ENCODE measurements at regions not wholly inside any gene's neighbourhood (a gene's known extent, or its start where the extent isn't known, plus 50 kb on each side); places are given as distances from the start of the nearest gene placed in this dataset.

DNA sequence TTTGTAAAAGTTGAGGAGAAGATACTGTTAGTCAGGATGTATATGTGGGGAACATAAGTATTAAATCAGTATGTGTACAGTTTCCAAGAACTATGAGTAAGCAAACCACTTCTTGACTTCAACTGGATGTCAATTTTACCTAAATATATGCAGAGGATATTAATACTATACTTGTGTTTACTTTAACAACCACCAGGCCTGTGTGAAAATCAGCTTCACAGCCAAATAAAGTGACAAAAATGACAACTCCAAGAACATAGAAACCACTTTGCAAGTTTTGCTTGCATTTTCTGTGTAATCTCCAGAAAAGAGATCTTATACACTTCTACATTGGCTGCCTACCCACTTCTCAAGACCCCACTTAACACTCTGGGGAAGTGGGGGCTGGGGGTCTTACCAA lies 293.3 kb upstream of the RORA start:
- DNase-seq = no peak
- H3K36me3 ChIP-seq (ENCODE audit: control insufficient read depth in 1 of 2, insufficient read depth in 2 of 2, low read length in 2 of 2) = no peaks in the 10 kb centered on the region
- H3K9ac ChIP-seq (ENCODE audit: low read length) = no peak overlapping the region
- H3K4me3 ChIP-seq (ENCODE audit: low read depth, low read length) = no peak overlapping the region
- no peak overlapping the region for H2AK5ac ChIP-seq (ENCODE audit: low read length)
- H4K91ac ChIP-seq (ENCODE audit: low read depth, low read length) = no peak overlapping the region
- H3K18ac ChIP-seq (ENCODE audit: low read length) = no peak overlapping the region
- no peak overlapping the region for H2BK12ac ChIP-seq (ENCODE audit: low read length)
- no peak overlapping the region for H3K27ac ChIP-seq (ENCODE audit: low read depth, low read length)
- no peaks in the 10 kb centered on the region for H3K79me2 ChIP-seq (ENCODE audit: control insufficient read depth, insufficient read depth, low read length, poor library complexity)
- H3K4me2 ChIP-seq (ENCODE audit: low read length) = no peak overlapping the region
- H3K4me1 ChIP-seq (ENCODE audit: control insufficient read depth in 1 of 2, insufficient read depth in 2 of 2, low read length in 2 of 2) = peaks cover 8 to 12% of the 10 kb centered on the region in 2 experiments
- peaks cover 1% of the 10 kb centered on the region for H3K79me1 ChIP-seq (ENCODE audit: low read length)
- no peaks in the 10 kb centered on the region for H3K27me3 ChIP-seq (ENCODE audit: insufficient read depth, low read length)
- no peak overlapping the region for H2AFZ ChIP-seq (ENCODE audit: insufficient read depth, low read length, poor library complexity)
- H2BK120ac ChIP-seq (ENCODE audit: insufficient read depth, low read length, poor library complexity) = no peak overlapping the region
- no peak overlapping the region for H2BK5ac ChIP-seq (ENCODE audit: low read depth, low read length, poor library complexity)
- no peak overlapping the region for H4K12ac ChIP-seq (ENCODE audit: low read depth, low read length)
- H3K23ac ChIP-seq (ENCODE audit: low read length) = no peak overlapping the region
- H3K4ac ChIP-seq (ENCODE audit: low read depth, low read length) = no peak overlapping the region
- H3K14ac ChIP-seq (ENCODE audit: low read length) = no peak overlapping the region
- no peak overlapping the region for H4K8ac ChIP-seq (ENCODE audit: low read depth, low read length)
- no peaks in the 10 kb centered on the region for H3K9me3 ChIP-seq (ENCODE audit: insufficient read depth, low read depth, low read length)

DNA sequence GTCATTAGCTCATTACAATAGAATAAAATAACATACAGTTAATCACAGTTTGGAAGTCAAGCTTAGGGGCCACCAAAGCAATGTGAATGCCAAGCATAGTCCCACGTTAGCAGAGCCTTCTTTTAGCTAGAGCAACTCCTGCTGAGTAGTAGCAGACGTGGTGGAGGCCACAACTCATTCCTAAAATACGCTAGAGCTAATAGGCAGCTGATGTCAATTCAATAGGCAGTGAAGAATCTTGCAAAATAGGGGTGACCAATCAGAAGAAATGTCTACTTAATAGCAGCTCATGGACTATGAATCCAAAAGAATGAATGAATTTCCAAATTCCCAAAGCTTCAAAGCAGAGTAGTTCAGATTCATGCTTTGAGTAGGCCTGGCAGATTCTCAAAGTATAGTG lies 292.9 kb upstream of the RORA start:
- Histone ChIP-seq H2BK12ac (ENCODE audit: low read length) (no peak overlapping the region), H3K36me3 (ENCODE audit: control insufficient read depth in 1 of 2, insufficient read depth in 2 of 2, low read length in 2 of 2) (no peaks in the 10 kb centered on the region), H3K4ac (ENCODE audit: low read depth, low read length) (no peak overlapping the region), H2AFZ (ENCODE audit: insufficient read depth, low read length, poor library complexity) (no peak overlapping the region), H2AK5ac (ENCODE audit: low read length) (no peak overlapping the region), H3K79me2 (ENCODE audit: control insufficient read depth, insufficient read depth, low read length, poor library complexity) (no peaks in the 10 kb centered on the region), H3K4me1 (ENCODE audit: control insufficient read depth in 1 of 2, insufficient read depth in 2 of 2, low read length in 2 of 2) (peaks cover 4 to 8% of the 10 kb centered on the region in 2 experiments), H3K9ac (ENCODE audit: low read length) (no peak overlapping the region), H3K18ac (ENCODE audit: low read length) (no peak overlapping the region), H3K4me2 (ENCODE audit: low read length) (no peak overlapping the region), H3K4me3 (ENCODE audit: low read depth, low read length) (no peak overlapping the region), H3K9me3 (ENCODE audit: insufficient read depth, low read depth, low read length) (no peaks in the 10 kb centered on the region), H3K23ac (ENCODE audit: low read length) (no peak overlapping the region), H4K8ac (ENCODE audit: low read depth, low read length) (no peak overlapping the region), H3K27me3 (ENCODE audit: insufficient read depth, low read length) (no peaks in the 10 kb centered on the region), H4K12ac (ENCODE audit: low read depth, low read length) (no peak overlapping the region), H4K91ac (ENCODE audit: low read depth, low read length) (no peak overlapping the region), H3K27ac (ENCODE audit: low read depth, low read length) (no peak overlapping the region), H2BK5ac (ENCODE audit: low read depth, low read length, poor library complexity) (no peak overlapping the region), H3K79me1 (ENCODE audit: low read length) (no peaks in the 10 kb centered on the region), H2BK120ac (ENCODE audit: insufficient read depth, low read length, poor library complexity) (no peak overlapping the region), H3K14ac (ENCODE audit: low read length) (no peak overlapping the region)
- no CpG with 5 or more reads among the region's 3 CpGs for WGBS (ENCODE audit: extremely low coverage, insufficient coverage, insufficient read length)
- DNase-seq = no peak

- no peak overlapping the region for H3K9ac ChIP-seq (ENCODE audit: low read length)
- H2BK12ac ChIP-seq (ENCODE audit: low read length) = no peak overlapping the region
- no peak overlapping the region for H2AFZ ChIP-seq (ENCODE audit: insufficient read depth, low read length, poor library complexity)
- H4K12ac ChIP-seq (ENCODE audit: low read depth, low read length) = no peak overlapping the region
- no peak overlapping the region for H3K4me2 ChIP-seq (ENCODE audit: low read length)
- no peak overlapping the region for H4K91ac ChIP-seq (ENCODE audit: low read depth, low read length)
- no peaks in the 10 kb centered on the region for H3K79me1 ChIP-seq (ENCODE audit: low read length)
- no peak overlapping the region for H3K4ac ChIP-seq (ENCODE audit: low read depth, low read length)
- no peak overlapping the region for H3K14ac ChIP-seq (ENCODE audit: low read length)
- H2BK5ac ChIP-seq (ENCODE audit: low read depth, low read length, poor library complexity) = no peak overlapping the region
- H3K23ac ChIP-seq (ENCODE audit: low read length) = no peak overlapping the region
- H2AK5ac ChIP-seq (ENCODE audit: low read length) = no peak overlapping the region
- no peaks in the 10 kb centered on the region for H3K27me3 ChIP-seq (ENCODE audit: insufficient read depth, low read length)
- no peaks in the 10 kb centered on the region for H3K9me3 ChIP-seq (ENCODE audit: insufficient read depth, low read depth, low read length)
- no peak overlapping the region for H4K8ac ChIP-seq (ENCODE audit: low read depth, low read length)
- DNase-seq = no peak
- WGBS (ENCODE audit: extremely low coverage, insufficient coverage, insufficient read length) = no CpG with 5 or more reads among the region's 1 CpG
- H2BK120ac ChIP-seq (ENCODE audit: insufficient read depth, low read length, poor library complexity) = no peak overlapping the region
- H3K36me3 ChIP-seq (ENCODE audit: control insufficient read depth in 1 of 2, insufficient read depth in 2 of 2, low read length in 2 of 2) = no peaks in the 10 kb centered on the region
- no peaks in the 10 kb centered on the region for H3K79me2 ChIP-seq (ENCODE audit: control insufficient read depth, insufficient read depth, low read length, poor library complexity)
- no peak overlapping the region for H3K4me3 ChIP-seq (ENCODE audit: low read depth, low read length)
- H3K4me1 ChIP-seq (ENCODE audit: control insufficient read depth in 1 of 2, insufficient read depth in 2 of 2, low read length in 2 of 2) = peaks cover 3 to 6% of the 10 kb centered on the region in 2 experiments
- H3K18ac ChIP-seq (ENCODE audit: low read length) = no peak overlapping the region
- H3K27ac ChIP-seq (ENCODE audit: low read depth, low read length) = no peak overlapping the region
These were observed 290.2 kb upstream of the RORA start for GRCh38 chr15:61519296-61519695.

GRCh38 chr15:61518191-61518950 lies 289.3 kb upstream of the RORA start:
- Histone ChIP-seq H3K9me3 (ENCODE audit: insufficient read depth, low read depth, low read length) (no peaks in the 10 kb centered on the region), H3K4me3 (ENCODE audit: low read depth, low read length) (no peak overlapping the region), H3K4me1 (ENCODE audit: control insufficient read depth in 1 of 2, insufficient read depth in 2 of 2, low read length in 2 of 2) (peaks cover 3 to 6% of the 10 kb centered on the region in 2 experiments), H3K14ac (ENCODE audit: low read length) (no peak overlapping the region), H3K18ac (ENCODE audit: low read length) (no peak overlapping the region), H3K23ac (ENCODE audit: low read length) (no peak overlapping the region), H4K8ac (ENCODE audit: low read depth, low read length) (no peak overlapping the region), H2AK5ac (ENCODE audit: low read length) (peak overlapping the region; percentile 65), H2BK5ac (ENCODE audit: low read depth, low read length, poor library complexity) (no peak overlapping the region), H3K4me2 (ENCODE audit: low read length) (no peak overlapping the region), H3K36me3 (ENCODE audit: control insufficient read depth in 1 of 2, insufficient read depth in 2 of 2, low read length in 2 of 2) (no peaks in the 10 kb centered on the region), H3K79me1 (ENCODE audit: low read length) (no peaks in the 10 kb centered on the region), H2BK12ac (ENCODE audit: low read length) (peak overlapping the region; percentile 61), H3K9ac (ENCODE audit: low read length) (no peak overlapping the region), H3K27me3 (ENCODE audit: insufficient read depth, low read length) (no peaks in the 10 kb centered on the region), H3K27ac (ENCODE audit: low read depth, low read length) (no peak overlapping the region), H2BK120ac (ENCODE audit: insufficient read depth, low read length, poor library complexity) (peak overlapping the region; percentile 77), H4K12ac (ENCODE audit: low read depth, low read length) (no peak overlapping the region), H3K79me2 (ENCODE audit: control insufficient read depth, insufficient read depth, low read length, poor library complexity) (no peaks in the 10 kb centered on the region), H3K4ac (ENCODE audit: low read depth, low read length) (no peak overlapping the region), H2AFZ (ENCODE audit: insufficient read depth, low read length, poor library complexity) (no peak overlapping the region), H4K91ac (ENCODE audit: low read depth, low read length) (peak overlapping the region; percentile 28)
- peak; percentile 21 to 54 for DNase-seq
- WGBS (ENCODE audit: extremely low coverage, insufficient coverage, insufficient read length) = no CpG with 5 or more reads among the region's 7 CpGs

Measured in trophoblast cell (in vitro differentiated cells and primary cell).